GM19035 (cell line): ENCODE measurements at regions not wholly inside any gene's neighbourhood (a gene's known extent, or its start where the extent isn't known, plus 50 kb on each side); places are given as distances from the start of the nearest gene placed in this dataset.

Experiments
- ATAC-seq: cut with Tn5 transposase; IDR thresholded peaks from one replicate; pipeline ENCODE4 v1.9.1; 2021; ENCODE audit not compliant: unreplicated experiment

- no peak for ATAC-seq
Observed at GRCh38 chrX:39206399-39207145, 405.3 kb downstream of the MID1IP1 start.

- ATAC-seq, result no peak
Observed at GRCh38 chrX:39211501-39211900, 410.2 kb downstream of the MID1IP1 start.

GRCh38 chrX:39212456-39212855, 411.2 kb downstream of the MID1IP1 start:
- ATAC-seq, result no peak

- ATAC-seq, result no peak
Observed at GRCh38 chrX:39214387-39215126, 413.3 kb downstream of the MID1IP1 start.

GRCh38 chrX:39220952-39221351, 419.7 kb downstream of the MID1IP1 start:
- no peak for ATAC-seq

- no peak for ATAC-seq
Observed at GRCh38 chrX:39222346-39223113, 421.3 kb downstream of the MID1IP1 start.

GRCh38 chrX:39226251-39226650, 425.0 kb downstream of the MID1IP1 start:
- ATAC-seq, result no peak

GRCh38 chrX:39227371-39227770, 426.1 kb downstream of the MID1IP1 start:
- ATAC-seq, result no peak

- ATAC-seq, result no peak
Observed at GRCh38 chrX:39238006-39238405, 436.7 kb downstream of the MID1IP1 start.

- ATAC-seq, result no peak
Observed at GRCh38 chrX:39242187-39242586, 440.9 kb downstream of the MID1IP1 start.

- ATAC-seq, result no peak
Observed at GRCh38 chrX:39244147-39244546, 442.9 kb downstream of the MID1IP1 start.

- no peak for ATAC-seq
Observed at GRCh38 chrX:39245024-39245423, 443.8 kb downstream of the MID1IP1 start.

GRCh38 chrX:39247536-39247935, 446.3 kb downstream of the MID1IP1 start:
- ATAC-seq, result no peak

GRCh38 chrX:39248330-39248729, 447.1 kb downstream of the MID1IP1 start:
- ATAC-seq, result no peak

GRCh38 chrX:39249999-39250398, 448.7 kb downstream of the MID1IP1 start:
- no peak for ATAC-seq

GRCh38 chrX:39251995-39252394, 450.7 kb downstream of the MID1IP1 start:
- ATAC-seq, result no peak

GRCh38 chrX:39253551-39253950, 452.3 kb downstream of the MID1IP1 start:
- no peak for ATAC-seq

- ATAC-seq, result no peak
Observed at GRCh38 chrX:39258331-39258730, 457.1 kb downstream of the MID1IP1 start.

GRCh38 chrX:39260965-39261364, 459.7 kb downstream of the MID1IP1 start:
- no peak for ATAC-seq

- no peak for ATAC-seq
Observed at GRCh38 chrX:39261446-39262147, 460.3 kb downstream of the MID1IP1 start.

- ATAC-seq, result no peak
Observed at GRCh38 chrX:39262641-39263040, 461.4 kb downstream of the MID1IP1 start.
